HL-60 (cell line): ENCODE measurements at regions not wholly inside any gene's neighbourhood (a gene's known extent, or its start where the extent isn't known, plus 50 kb on each side); places are given as distances from the start of the nearest gene placed in this dataset.

Source experiments
- DNase-seq, 2 experiments: peaks; one replicate each; pipeline ENCODE4 v3.0.0-alpha.2; 2010 to 2020; ENCODE audit warnings: low read depth in 1 of 2, low spot score in 1 of 2
- H3K27ac ChIP-seq: fragments of 250-450 bp; sonication (Bioruptor Pico); replicated peaks from 2 replicates; pipeline ENCODE4 v1.5.1; 2020; ENCODE audit warnings: mild to moderate bottlenecking, moderate library complexity
- H3K27me3 ChIP-seq: fragments of 250-450 bp; sonication (Bioruptor Pico); 2 replicates; pipeline ENCODE4 v1.5.1; 2021; ENCODE audit warnings: mild to moderate bottlenecking, moderate library complexity; ENCODE audit not compliant: insufficient read depth, poor library complexity, severe bottlenecking
- H3K4me3 ChIP-seq: replicated peaks from 2 replicates; pipeline ENCODE4 v1.5.1; 2011; ENCODE audit warnings: mild to moderate bottlenecking, control low read depth, low read length; ENCODE audit not compliant: insufficient read depth
- GABPA ChIP-seq: IDR thresholded peaks from 2 replicates; pipeline ENCODE4 v1.6.1; 2012; ENCODE audit warnings: low read depth
- POLR2AphosphoS5 ChIP-seq: IDR thresholded peaks from 2 replicates; pipeline ENCODE4 v1.6.1; 2012; ENCODE audit warnings: low read depth
- SPI1 ChIP-seq: IDR thresholded peaks from 2 replicates; pipeline ENCODE4 v1.6.1; 2012; ENCODE audit warnings: low read depth, mild to moderate bottlenecking, borderline replicate concordance
- TF ChIP-seq, protein P1 (sequence below): IDR thresholded peaks from 2 replicates; pipeline ENCODE4 v1.6.1; 2012; ENCODE audit warnings: low read depth; ENCODE audit not compliant: insufficient replicate concordance
- TF ChIP-seq, protein P2 (sequence below): IDR thresholded peaks from one replicate; pipeline ENCODE4 v1.5.1; 2011; ENCODE audit warnings: low read length, control low read depth, inconsistent platforms; ENCODE audit not compliant: insufficient read depth

DNA sequence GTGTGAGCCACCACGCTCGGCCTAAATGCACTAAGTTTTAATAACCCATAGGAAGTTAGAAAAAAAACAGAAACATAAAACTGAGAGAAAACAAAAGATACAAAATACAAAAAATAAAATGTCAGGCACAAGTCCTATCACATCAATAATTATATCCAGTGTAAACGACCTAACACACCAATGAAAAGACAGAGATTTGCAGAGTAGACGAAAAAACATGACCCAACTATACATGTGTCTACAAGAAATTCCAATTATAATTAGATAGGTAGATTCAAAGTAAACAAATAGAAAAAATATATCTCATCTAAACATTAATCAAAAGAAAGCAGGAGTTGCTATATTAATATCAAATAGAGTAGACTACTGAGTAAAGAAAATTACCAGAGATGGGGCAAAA lies 69.4 kb upstream of the NUDT4 start:
- H3K4me3 ChIP-seq, result no peak overlapping the region
- no peak for DNase-seq
- H3K27ac ChIP-seq, result no peak overlapping the region
- TF ChIP-seq GABPA (no peak), POLR2AphosphoS5 (no peak), SPI1 (no peak)
- TF ChIP-seq, protein P1, sequence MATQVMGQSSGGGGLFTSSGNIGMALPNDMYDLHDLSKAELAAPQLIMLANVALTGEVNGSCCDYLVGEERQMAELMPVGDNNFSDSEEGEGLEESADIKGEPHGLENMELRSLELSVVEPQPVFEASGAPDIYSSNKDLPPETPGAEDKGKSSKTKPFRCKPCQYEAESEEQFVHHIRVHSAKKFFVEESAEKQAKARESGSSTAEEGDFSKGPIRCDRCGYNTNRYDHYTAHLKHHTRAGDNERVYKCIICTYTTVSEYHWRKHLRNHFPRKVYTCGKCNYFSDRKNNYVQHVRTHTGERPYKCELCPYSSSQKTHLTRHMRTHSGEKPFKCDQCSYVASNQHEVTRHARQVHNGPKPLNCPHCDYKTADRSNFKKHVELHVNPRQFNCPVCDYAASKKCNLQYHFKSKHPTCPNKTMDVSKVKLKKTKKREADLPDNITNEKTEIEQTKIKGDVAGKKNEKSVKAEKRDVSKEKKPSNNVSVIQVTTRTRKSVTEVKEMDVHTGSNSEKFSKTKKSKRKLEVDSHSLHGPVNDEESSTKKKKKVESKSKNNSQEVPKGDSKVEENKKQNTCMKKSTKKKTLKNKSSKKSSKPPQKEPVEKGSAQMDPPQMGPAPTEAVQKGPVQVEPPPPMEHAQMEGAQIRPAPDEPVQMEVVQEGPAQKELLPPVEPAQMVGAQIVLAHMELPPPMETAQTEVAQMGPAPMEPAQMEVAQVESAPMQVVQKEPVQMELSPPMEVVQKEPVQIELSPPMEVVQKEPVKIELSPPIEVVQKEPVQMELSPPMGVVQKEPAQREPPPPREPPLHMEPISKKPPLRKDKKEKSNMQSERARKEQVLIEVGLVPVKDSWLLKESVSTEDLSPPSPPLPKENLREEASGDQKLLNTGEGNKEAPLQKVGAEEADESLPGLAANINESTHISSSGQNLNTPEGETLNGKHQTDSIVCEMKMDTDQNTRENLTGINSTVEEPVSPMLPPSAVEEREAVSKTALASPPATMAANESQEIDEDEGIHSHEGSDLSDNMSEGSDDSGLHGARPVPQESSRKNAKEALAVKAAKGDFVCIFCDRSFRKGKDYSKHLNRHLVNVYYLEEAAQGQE, result no peak
- TF ChIP-seq, protein P2, sequence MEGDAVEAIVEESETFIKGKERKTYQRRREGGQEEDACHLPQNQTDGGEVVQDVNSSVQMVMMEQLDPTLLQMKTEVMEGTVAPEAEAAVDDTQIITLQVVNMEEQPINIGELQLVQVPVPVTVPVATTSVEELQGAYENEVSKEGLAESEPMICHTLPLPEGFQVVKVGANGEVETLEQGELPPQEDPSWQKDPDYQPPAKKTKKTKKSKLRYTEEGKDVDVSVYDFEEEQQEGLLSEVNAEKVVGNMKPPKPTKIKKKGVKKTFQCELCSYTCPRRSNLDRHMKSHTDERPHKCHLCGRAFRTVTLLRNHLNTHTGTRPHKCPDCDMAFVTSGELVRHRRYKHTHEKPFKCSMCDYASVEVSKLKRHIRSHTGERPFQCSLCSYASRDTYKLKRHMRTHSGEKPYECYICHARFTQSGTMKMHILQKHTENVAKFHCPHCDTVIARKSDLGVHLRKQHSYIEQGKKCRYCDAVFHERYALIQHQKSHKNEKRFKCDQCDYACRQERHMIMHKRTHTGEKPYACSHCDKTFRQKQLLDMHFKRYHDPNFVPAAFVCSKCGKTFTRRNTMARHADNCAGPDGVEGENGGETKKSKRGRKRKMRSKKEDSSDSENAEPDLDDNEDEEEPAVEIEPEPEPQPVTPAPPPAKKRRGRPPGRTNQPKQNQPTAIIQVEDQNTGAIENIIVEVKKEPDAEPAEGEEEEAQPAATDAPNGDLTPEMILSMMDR, result no peak
- H3K27me3 ChIP-seq, result no peaks in the 10 kb centered on the region

DNA sequence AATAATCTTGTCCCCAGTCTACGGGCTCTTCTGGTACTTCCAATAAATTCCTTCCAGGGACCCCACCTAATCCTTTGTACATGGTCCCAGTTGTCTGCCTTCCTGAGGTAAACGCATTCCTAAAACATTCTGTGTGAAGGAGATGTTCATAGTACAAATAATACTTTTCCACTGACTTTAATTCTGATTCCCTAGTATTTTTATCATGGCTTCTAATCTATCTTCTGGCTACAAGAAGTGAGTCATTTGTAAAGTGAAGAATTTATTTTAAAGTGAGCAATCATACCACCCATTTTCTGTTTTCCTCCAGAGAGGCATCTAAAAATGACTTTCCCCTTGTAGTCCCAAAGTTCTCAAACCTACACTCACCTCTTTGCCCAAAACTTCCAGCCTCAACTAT lies 65.9 kb upstream of the NUDT4 start:
- Histone ChIP-seq H3K4me3 (no peak overlapping the region), H3K27me3 (no peaks in the 10 kb centered on the region), H3K27ac (no peak overlapping the region)
- DNase-seq, result no peak
- TF ChIP-seq, protein P1, result no peak
- TF ChIP-seq GABPA (no peak), SPI1 (no peak)
- TF ChIP-seq, protein P2, result no peak

DNA sequence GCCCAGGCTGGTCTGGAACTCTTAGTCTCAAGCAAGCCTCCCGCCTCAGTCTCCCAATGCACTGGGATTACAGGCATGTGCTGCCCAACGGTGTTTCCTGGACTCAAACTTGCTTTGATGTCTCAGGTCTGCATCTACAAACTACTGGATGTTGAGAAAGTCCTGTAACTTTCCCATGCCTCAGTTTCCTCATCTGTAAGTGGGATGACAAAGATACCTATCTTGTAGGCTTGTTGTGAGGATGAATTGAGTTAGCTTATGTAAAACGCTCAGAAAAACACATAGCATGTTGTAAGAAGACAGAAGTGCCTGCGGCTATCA lies 63.6 kb upstream of the NUDT4 start:
- H3K27ac ChIP-seq, result no peak overlapping the region
- TF ChIP-seq SPI1 (no peak), GABPA (no peak), POLR2AphosphoS5 (no peak)
- TF ChIP-seq, protein P2, result no peak
- TF ChIP-seq, protein P1, result no peak

More for the DNA sequence above, 63.6 kb upstream of the NUDT4 start:
- Histone ChIP-seq H3K4me3 (no peak overlapping the region), H3K27me3 (no peaks in the 10 kb centered on the region)
- DNase-seq, result no peak
